Testis (tissue), 2 donors: ENCODE measurements at regions not wholly inside any gene's neighbourhood (a gene's known extent, or its start where the extent isn't known, plus 50 kb on each side); places are given as distances from the start of the nearest gene placed in this dataset.

Source experiments
- POLR2A ChIP-seq: fragments of 450-650 bp; IDR thresholded peaks from one replicate; pipeline ENCODE4 v1.6.1; 2017; ENCODE audit warnings: antibody characterized with exemption, mild to moderate bottlenecking, moderate library complexity
- TF ChIP-seq, protein P1 (sequence below), 3 experiments: fragments of 450-650 bp in 2 of 3; fragments of 200-600 bp in 1 of 3; sonication (generic) in 1 of 3; IDR thresholded peaks; one replicate each; pipeline ENCODE4 v1.5.1; 2016 to 2019; ENCODE audit warnings: antibody characterized with exemption in 3 of 3, mild to moderate bottlenecking in 2 of 3, moderate library complexity in 1 of 3

DNA sequence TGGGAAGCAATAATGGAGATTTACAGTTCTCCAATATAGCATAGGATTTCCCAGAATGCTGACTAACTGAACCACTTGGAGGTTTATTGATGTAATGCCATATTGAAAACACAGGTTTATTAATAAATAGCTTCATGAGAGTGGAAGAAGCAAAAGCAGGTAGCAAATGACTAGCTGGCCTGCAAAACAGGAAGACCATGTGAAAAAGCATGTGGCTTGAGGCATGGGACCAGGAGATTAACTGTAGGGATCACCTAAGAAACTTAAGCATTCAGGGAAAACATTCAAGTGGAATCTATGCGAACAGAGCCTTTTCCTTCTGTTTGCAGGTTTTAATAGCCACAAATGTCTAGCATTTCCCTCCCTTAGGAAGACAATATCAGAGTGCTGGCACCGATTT lies 679.7 kb downstream of the ZEB2 start:
- TF ChIP-seq, protein P1, sequence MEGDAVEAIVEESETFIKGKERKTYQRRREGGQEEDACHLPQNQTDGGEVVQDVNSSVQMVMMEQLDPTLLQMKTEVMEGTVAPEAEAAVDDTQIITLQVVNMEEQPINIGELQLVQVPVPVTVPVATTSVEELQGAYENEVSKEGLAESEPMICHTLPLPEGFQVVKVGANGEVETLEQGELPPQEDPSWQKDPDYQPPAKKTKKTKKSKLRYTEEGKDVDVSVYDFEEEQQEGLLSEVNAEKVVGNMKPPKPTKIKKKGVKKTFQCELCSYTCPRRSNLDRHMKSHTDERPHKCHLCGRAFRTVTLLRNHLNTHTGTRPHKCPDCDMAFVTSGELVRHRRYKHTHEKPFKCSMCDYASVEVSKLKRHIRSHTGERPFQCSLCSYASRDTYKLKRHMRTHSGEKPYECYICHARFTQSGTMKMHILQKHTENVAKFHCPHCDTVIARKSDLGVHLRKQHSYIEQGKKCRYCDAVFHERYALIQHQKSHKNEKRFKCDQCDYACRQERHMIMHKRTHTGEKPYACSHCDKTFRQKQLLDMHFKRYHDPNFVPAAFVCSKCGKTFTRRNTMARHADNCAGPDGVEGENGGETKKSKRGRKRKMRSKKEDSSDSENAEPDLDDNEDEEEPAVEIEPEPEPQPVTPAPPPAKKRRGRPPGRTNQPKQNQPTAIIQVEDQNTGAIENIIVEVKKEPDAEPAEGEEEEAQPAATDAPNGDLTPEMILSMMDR (IDR thresholded peaks at IDR 0.05): no peak
- no peak for TF ChIP-seq POLR2A
